Muscle layer of colon (tissue), 2 donors: ENCODE measurements at regions not wholly inside any gene's neighbourhood (a gene's known extent, or its start where the extent isn't known, plus 50 kb on each side); places are given as distances from the start of the nearest gene placed in this dataset.
"Not testable (repeated sequence)": the region's sequence is repeated elsewhere in the genome, so short reads cannot be mapped to it uniquely, and the experiment has no call there.

ENCODE experiments used
- H3K27ac ChIP-seq: one replicate; pipeline ENCODE4 v1.7.0; 2013; ENCODE audit warnings: low read depth, mild to moderate bottlenecking, low read length, moderate library complexity
- H3K27me3 ChIP-seq, 2 donors: one replicate each; pipeline ENCODE4 v1.7.0; 2013; ENCODE audit warnings: low read length in 2 of 2, mild to moderate bottlenecking in 2 of 2; ENCODE audit not compliant: insufficient read depth in 2 of 2, control insufficient read depth in 1 of 2
- H3K36me3 ChIP-seq: one replicate; pipeline ENCODE4 v1.7.0; 2013; ENCODE audit warnings: mild to moderate bottlenecking, low read length; ENCODE audit not compliant: insufficient read depth
- H3K4me1 ChIP-seq: one replicate; pipeline ENCODE4 v1.7.0; 2013; ENCODE audit warnings: mild to moderate bottlenecking, low read length; ENCODE audit not compliant: insufficient read depth
- H3K4me3 ChIP-seq, 2 donors: one replicate each; pipeline ENCODE4 v1.7.0; 2013; ENCODE audit warnings: low read length in 2 of 2, low read depth in 1 of 2, mild to moderate bottlenecking in 1 of 2, moderate library complexity in 1 of 2
- H3K9ac ChIP-seq: one replicate; pipeline ENCODE4 v1.7.0; 2013; ENCODE audit warnings: low read length
- H3K9me3 ChIP-seq: one replicate; pipeline ENCODE4 v1.7.0; 2013; ENCODE audit warnings: mild to moderate bottlenecking, low read length
- donor health status: abdominal sarcoma.
- donor health status: Adenocarcinoma of cecum.

GRCh38 chr11:42777776-42778175 is 534.0 kb upstream of the API5 start:
- H3K4me1 ChIP-seq = no peaks in the 10 kb centered on the region
- no peaks in the 10 kb centered on the region for H3K27me3 ChIP-seq
- no peak overlapping the region for H3K9ac ChIP-seq
- H3K36me3 ChIP-seq = no peaks in the 10 kb centered on the region
- no peak overlapping the region for H3K4me3 ChIP-seq
- H3K9me3 ChIP-seq = no peaks in the 10 kb centered on the region
- no peak overlapping the region for H3K27ac ChIP-seq

DNA sequence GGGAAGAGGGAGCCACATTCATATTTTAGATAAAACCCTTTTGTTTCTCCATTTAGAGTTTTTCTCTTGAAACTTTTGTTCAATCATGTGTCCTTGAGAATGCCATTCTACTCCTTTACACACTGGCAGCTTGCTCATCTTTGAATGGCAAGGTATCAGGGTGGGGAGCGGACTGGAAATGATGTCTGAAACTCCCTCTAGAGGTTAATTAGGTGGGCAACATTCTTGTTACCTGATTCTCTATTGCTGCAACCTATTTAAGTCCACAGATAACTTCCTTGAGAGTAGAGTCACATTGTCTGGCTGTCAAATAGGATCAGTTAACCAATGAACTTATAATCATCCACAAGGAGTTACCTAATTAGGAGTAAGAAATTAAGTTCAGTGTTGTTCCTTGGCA is 533.6 kb upstream of the API5 start:
- no peak overlapping the region for H3K4me3 ChIP-seq
- H3K36me3 ChIP-seq = no peaks in the 10 kb centered on the region
- H3K27me3 ChIP-seq = no peaks in the 10 kb centered on the region
- H3K4me1 ChIP-seq = no peaks in the 10 kb centered on the region
- H3K9me3 ChIP-seq = no peaks in the 10 kb centered on the region
- no peak overlapping the region for H3K27ac ChIP-seq
- no peak overlapping the region for H3K9ac ChIP-seq

GRCh38 chr11:42779555-42779954 is 532.2 kb upstream of the API5 start:
- no peaks in the 10 kb centered on the region for H3K27me3 ChIP-seq
- no peaks in the 10 kb centered on the region for H3K9me3 ChIP-seq
- H3K9ac ChIP-seq = no peak overlapping the region
- no peaks in the 10 kb centered on the region for H3K36me3 ChIP-seq
- no peak overlapping the region for H3K4me3 ChIP-seq
- no peaks in the 10 kb centered on the region for H3K4me1 ChIP-seq
- no peak overlapping the region for H3K27ac ChIP-seq

GRCh38 chr11:42786981-42787380 is 524.8 kb upstream of the API5 start:
- no peaks in the 10 kb centered on the region for H3K36me3 ChIP-seq
- H3K9me3 ChIP-seq = no peaks in the 10 kb centered on the region
- no peak overlapping the region for H3K9ac ChIP-seq
- no peak overlapping the region for H3K4me3 ChIP-seq
- no peaks in the 10 kb centered on the region for H3K4me1 ChIP-seq
- H3K27me3 ChIP-seq = no peaks in the 10 kb centered on the region
- no peak overlapping the region for H3K27ac ChIP-seq

GRCh38 chr11:42795483-42795882 is 516.3 kb upstream of the API5 start:
- H3K4me3 ChIP-seq, H3K36me3 ChIP-seq, H3K9ac ChIP-seq, H3K4me1 ChIP-seq, H3K9me3 ChIP-seq, H3K27me3 ChIP-seq, H3K27ac ChIP-seq: not testable (repeated sequence)

GRCh38 chr11:42800041-42800440 is 511.8 kb upstream of the API5 start:
- no peaks in the 10 kb centered on the region for H3K36me3 ChIP-seq
- no peak overlapping the region for H3K27ac ChIP-seq
- H3K4me1 ChIP-seq = no peaks in the 10 kb centered on the region
- no peak overlapping the region for H3K4me3 ChIP-seq
- no peaks in the 10 kb centered on the region for H3K9me3 ChIP-seq
- H3K9ac ChIP-seq = no peak overlapping the region
- no peaks in the 10 kb centered on the region for H3K27me3 ChIP-seq

GRCh38 chr11:42802201-42802899 is 509.4 kb upstream of the API5 start:
- no peaks in the 10 kb centered on the region for H3K9me3 ChIP-seq
- H3K9ac ChIP-seq = no peak overlapping the region
- H3K4me3 ChIP-seq = peak overlapping the region in 1 of 2 donors; percentile 29
- H3K27me3 ChIP-seq = no peaks in the 10 kb centered on the region
- H3K27ac ChIP-seq = no peak overlapping the region
- H3K36me3 ChIP-seq = no peaks in the 10 kb centered on the region
- H3K4me1 ChIP-seq = no peaks in the 10 kb centered on the region

DNA sequence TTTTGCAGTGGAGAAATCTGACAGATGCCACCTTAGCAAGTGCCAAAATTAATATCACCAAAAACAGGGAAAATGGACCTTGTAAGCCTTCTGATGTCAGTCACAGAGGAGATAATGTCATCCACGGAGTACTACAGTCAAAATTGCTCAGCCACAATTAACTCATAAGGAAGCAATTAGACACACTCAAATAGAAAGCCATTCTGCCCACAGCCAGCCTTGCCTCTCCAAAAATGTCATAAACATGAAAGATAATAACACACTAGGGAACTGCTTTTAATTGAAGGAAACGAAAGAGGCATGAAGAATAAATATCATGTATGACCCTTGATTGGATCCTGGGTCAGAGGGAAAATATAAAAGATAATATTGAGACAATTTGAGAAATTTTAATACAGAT is 505.6 kb upstream of the API5 start:
- Histone ChIP-seq H3K4me3 (no peak overlapping the region), H3K36me3 (no peaks in the 10 kb centered on the region), H3K27me3 (no peaks in the 10 kb centered on the region), H3K9ac (no peak overlapping the region), H3K27ac (no peak overlapping the region), H3K4me1 (no peaks in the 10 kb centered on the region), H3K9me3 (no peaks in the 10 kb centered on the region)

DNA sequence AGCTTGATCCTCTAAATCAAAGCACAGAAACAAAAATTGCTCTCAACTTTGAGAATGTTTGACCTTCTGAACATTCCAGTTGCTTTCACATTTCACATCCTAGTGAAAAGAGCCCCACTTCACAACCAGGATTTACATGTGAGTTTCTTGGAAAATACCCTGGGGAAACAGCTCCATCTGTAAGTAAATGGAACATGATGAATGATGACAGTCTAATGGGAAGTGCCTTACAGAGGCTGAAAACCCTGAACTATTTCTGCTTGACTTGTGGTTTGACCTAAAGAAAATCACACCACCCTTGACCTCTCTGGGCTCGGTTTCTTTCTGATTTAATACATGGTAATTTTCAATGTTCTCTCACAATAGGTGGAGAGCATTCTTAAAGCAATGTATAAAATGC is 499.4 kb upstream of the API5 start:
- Histone ChIP-seq H3K27me3 (no peaks in the 10 kb centered on the region), H3K36me3 (no peaks in the 10 kb centered on the region), H3K9ac (no peak overlapping the region), H3K4me3 (no peak overlapping the region), H3K9me3 (no peaks in the 10 kb centered on the region), H3K27ac (no peak overlapping the region), H3K4me1 (no peaks in the 10 kb centered on the region)

GRCh38 chr11:42812960-42813359 is 498.8 kb upstream of the API5 start:
- H3K9ac ChIP-seq = no peak overlapping the region

GRCh38 chr11:42816471-42816870 is 495.3 kb upstream of the API5 start:
- no peak overlapping the region for H3K9ac ChIP-seq
- H3K4me3 ChIP-seq = no peak overlapping the region
- H3K9me3 ChIP-seq = no peaks in the 10 kb centered on the region
- no peaks in the 10 kb centered on the region for H3K36me3 ChIP-seq
- no peak overlapping the region for H3K27ac ChIP-seq
- H3K27me3 ChIP-seq = no peaks in the 10 kb centered on the region
- no peaks in the 10 kb centered on the region for H3K4me1 ChIP-seq

More at GRCh38 chr11:42812960-42813359, 498.8 kb upstream of the API5 start:
- Histone ChIP-seq H3K27me3 (no peaks in the 10 kb centered on the region), H3K27ac (no peak overlapping the region), H3K36me3 (no peaks in the 10 kb centered on the region), H3K4me3 (no peak overlapping the region), H3K9me3 (no peaks in the 10 kb centered on the region), H3K4me1 (no peaks in the 10 kb centered on the region)

DNA sequence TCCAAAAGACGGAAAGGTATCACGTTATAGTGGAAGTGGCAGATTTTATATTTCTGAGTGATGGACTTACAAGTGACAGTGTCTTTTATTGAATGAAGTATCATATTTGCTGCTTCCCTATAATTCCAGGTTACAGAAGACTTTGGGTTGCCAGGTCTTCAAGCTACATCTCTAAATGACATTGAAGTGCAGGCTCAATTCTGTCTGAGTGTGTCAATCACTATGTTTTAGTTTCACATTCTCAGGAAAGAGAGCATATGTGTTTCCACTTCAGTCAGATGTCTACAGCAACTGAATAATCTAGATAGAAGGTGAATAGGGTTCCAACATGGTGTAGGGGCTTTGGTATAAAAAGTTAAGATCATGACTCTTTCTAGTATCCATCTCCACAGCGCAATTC is 492.7 kb upstream of the API5 start:
- Histone ChIP-seq H3K27ac (no peak overlapping the region), H3K9ac (no peak overlapping the region), H3K9me3 (no peaks in the 10 kb centered on the region), H3K36me3 (no peaks in the 10 kb centered on the region), H3K27me3 (no peaks in the 10 kb centered on the region), H3K4me1 (no peaks in the 10 kb centered on the region), H3K4me3 (no peak overlapping the region)
